ENCODE measurements at regions not wholly inside any gene's neighbourhood (a gene's known extent, or its start where the extent isn't known, plus 50 kb on each side); places are given as distances from the start of the nearest gene placed in this dataset.

DNA sequence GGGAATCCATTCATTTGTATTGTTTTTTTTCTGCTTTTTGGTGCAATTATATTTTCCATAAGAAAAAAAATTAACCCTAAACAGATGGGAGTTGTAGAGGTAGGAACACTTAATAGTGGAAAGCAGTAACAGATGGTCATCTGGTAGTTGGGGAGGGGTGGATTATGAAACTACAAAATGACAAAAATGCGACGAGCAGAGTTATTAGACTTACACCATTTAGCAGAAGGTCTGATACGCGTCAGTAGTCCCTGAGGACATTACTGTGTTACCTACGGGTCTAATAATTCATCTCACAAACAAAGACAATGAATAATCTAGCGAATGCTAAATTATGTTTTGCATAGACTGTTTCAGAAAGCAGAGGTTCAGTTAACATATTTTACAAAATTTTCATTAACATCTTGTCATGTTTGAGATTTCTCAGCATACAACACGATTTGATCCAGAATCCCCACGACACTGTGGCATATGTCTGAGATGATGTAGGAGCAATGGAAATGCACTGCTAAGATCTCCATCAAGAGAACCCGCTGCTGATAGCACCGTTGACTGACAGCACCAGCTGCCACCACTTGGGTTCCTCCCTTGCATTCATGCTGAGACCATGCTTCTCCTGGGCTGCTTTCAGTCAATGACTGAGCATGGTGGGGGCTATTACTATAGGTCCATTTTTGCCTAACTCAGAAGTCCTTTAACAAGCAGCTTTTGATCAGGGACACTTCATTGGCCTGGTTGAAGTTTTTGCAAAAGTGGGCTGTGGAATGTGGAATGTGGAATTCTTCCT, 182.2 kb upstream of the CPHXL start:
- no peak for DNase-seq
- ATAC-seq: no peak
- Histone ChIP-seq H3K4me1 (no peaks in the 10 kb centered on the region), H3K4me3 (no peak overlapping the region), H3K27me3 (no peaks in the 10 kb centered on the region), H3K27ac (no peak overlapping the region), H3K9me3 (no peaks in the 10 kb centered on the region), H3K36me3 (replicated peaks in 1 of 2; ENCODE audit: insufficient read depth in 1 of 2, low read depth in 2 of 2) (no peaks in the 10 kb centered on the region)
- TF ChIP-seq, protein P1, sequence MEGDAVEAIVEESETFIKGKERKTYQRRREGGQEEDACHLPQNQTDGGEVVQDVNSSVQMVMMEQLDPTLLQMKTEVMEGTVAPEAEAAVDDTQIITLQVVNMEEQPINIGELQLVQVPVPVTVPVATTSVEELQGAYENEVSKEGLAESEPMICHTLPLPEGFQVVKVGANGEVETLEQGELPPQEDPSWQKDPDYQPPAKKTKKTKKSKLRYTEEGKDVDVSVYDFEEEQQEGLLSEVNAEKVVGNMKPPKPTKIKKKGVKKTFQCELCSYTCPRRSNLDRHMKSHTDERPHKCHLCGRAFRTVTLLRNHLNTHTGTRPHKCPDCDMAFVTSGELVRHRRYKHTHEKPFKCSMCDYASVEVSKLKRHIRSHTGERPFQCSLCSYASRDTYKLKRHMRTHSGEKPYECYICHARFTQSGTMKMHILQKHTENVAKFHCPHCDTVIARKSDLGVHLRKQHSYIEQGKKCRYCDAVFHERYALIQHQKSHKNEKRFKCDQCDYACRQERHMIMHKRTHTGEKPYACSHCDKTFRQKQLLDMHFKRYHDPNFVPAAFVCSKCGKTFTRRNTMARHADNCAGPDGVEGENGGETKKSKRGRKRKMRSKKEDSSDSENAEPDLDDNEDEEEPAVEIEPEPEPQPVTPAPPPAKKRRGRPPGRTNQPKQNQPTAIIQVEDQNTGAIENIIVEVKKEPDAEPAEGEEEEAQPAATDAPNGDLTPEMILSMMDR (IDR thresholded peaks at IDR 0.05): no peak
- TF ChIP-seq POLR2A (IDR thresholded peaks at IDR 0.05): no peak
- intact Hi-C loops (cut with DNase I): no loop called here
- WGBS, 2 donors: 81 to 82% methylated on average over 9 to 10 of the region's 10 CpGs

DNA sequence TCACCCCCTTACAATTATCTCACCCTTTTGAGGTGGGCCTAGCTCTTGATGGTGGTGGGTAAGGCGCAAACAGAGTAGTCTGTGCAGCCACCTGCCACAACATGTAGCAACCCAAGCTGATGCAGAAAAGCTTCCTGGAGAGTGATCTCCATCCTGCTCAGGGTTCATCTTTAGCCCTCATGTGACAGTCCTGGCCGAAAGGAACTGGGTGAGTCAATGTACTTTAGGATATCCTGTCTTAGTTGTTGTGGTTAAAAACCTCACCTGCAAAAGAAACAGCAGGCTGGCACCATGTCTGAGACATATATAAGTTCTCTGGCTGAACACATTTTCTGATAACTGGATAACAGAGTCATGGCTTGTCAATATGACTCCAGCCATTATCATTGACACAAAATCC, 183.5 kb upstream of the CPHXL start:
- intact Hi-C loops (cut with DNase I): no loop called here
- WGBS, 2 donors: 76 to 83% methylated on average over 2 of the region's 2 CpGs
- Histone ChIP-seq H3K36me3 (replicated peaks in 1 of 2; ENCODE audit: insufficient read depth in 1 of 2, low read depth in 2 of 2) (no peaks in the 10 kb centered on the region), H3K9me3 (no peaks in the 10 kb centered on the region), H3K27ac (no peak overlapping the region), H3K4me3 (no peak overlapping the region), H3K4me1 (no peaks in the 10 kb centered on the region), H3K27me3 (no peaks in the 10 kb centered on the region)
- no peak for DNase-seq
- TF ChIP-seq POLR2A (IDR thresholded peaks at IDR 0.05): no peak
- TF ChIP-seq, protein P1 (IDR thresholded peaks at IDR 0.05): no peak
- no peak for ATAC-seq

DNA sequence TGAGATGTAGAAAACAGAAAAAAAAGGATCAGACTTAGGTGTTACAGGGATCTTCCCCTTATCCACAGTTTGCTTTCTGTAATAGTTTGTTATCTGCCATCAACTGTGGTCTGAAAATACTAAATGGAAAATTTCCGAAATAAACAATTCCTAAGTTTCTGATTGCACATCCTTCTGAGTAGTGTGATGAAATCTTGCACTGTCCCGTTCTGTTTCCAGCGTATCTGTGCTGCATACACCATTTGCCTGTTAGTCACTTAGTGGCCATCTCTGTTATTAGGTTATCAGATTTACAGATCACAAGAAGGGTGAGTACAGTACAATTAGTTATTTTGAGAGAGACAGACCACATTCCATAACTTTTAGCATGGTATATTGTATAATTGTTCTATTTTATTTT, 185.6 kb upstream of the CPHXL start:
- WGBS, 2 donors: 69 to 89% methylated on average over 3 of the region's 3 CpGs
- H3K9me3 ChIP-seq: no peaks in the 10 kb centered on the region

DNA sequence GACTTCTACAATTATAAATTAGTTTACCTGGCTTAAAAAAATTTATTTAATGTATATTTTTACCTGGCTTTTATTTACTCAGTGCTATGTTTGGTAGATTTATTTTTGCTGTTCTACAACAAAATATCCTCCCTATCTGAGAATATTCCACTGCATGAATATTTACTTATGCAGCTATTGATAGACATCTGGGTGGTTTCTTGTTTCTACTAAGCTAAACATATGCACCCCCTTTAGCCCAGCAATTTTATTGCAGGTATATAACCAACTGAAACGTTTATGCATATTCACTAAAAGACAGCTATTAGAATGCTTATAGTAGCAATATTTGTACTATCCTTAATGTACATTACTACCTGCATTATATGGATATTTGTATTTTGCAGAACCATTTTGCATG, 187.7 kb upstream of the CPHXL start:
- Histone ChIP-seq H3K9me3 (no peaks in the 10 kb centered on the region), H3K27me3 (no peaks in the 10 kb centered on the region), H3K27ac (no peak overlapping the region), H3K4me3 (no peak overlapping the region), H3K36me3 (replicated peaks in 1 of 2; ENCODE audit: insufficient read depth in 1 of 2, low read depth in 2 of 2) (no peaks in the 10 kb centered on the region), H3K4me1 (peaks cover 5% of the 10 kb centered on the region)
- WGBS, 2 donors: 23 to 39% methylated on average over 1 of the region's 1 CpG
- ATAC-seq (no peak), DNase-seq (no peak)
- TF ChIP-seq POLR2A (IDR thresholded peaks at IDR 0.05): no peak
- TF ChIP-seq, protein P1 (IDR thresholded peaks at IDR 0.05): no peak
- intact Hi-C loops (cut with DNase I): no loop called here

More for the DNA sequence above, 185.6 kb upstream of the CPHXL start:
- H3K36me3 ChIP-seq (replicated peaks in 1 of 2; ENCODE audit: insufficient read depth in 1 of 2, low read depth in 2 of 2): no peaks in the 10 kb centered on the region
- no peaks in the 10 kb centered on the region for H3K4me1 ChIP-seq
- intact Hi-C loops (cut with DNase I): no loop called here
- H3K27ac ChIP-seq: no peak overlapping the region
- H3K4me3 ChIP-seq: no peak overlapping the region
- H3K27me3 ChIP-seq: no peaks in the 10 kb centered on the region
- no peak for ATAC-seq
- TF ChIP-seq POLR2A (IDR thresholded peaks at IDR 0.05): no peak
- TF ChIP-seq, protein P1 (IDR thresholded peaks at IDR 0.05): no peak
- no peak for DNase-seq

DNA sequence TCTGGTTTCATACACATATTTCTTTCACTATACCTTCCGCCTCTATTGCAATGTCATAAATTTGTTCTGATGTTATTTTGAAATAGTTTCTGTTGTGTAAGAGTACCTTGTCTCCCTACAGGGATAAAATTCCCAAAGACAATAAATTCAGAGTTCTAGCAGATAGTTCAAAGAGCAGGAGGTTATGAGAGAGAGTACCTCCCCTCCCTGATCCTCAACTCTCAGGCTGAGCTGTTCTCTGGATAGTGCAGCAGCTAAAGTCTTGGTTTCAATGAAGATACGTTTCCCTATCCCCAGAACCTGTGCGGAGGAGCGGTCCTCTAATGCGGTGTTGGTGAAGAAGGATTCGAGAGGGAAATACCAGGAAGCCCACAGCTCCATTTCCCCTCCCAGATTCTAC, 190.2 kb upstream of the CPHXL start:
- H3K27me3 ChIP-seq: no peaks in the 10 kb centered on the region
- DNase-seq (no peak), ATAC-seq (no peak)
- WGBS, 2 donors: 96 to 98% methylated on average over 6 of the region's 6 CpGs
- no peaks in the 10 kb centered on the region for H3K36me3 ChIP-seq (replicated peaks in 1 of 2; ENCODE audit: insufficient read depth in 1 of 2, low read depth in 2 of 2)
- intact Hi-C loops (cut with DNase I): no loop called here
- no peak for TF ChIP-seq POLR2A (IDR thresholded peaks at IDR 0.05)
- TF ChIP-seq, protein P1 (IDR thresholded peaks at IDR 0.05): no peak
- no peak overlapping the region for H3K4me3 ChIP-seq
- H3K27ac ChIP-seq: no peak overlapping the region
- peaks cover 29% of the 10 kb centered on the region for H3K4me1 ChIP-seq
- H3K9me3 ChIP-seq: no peaks in the 10 kb centered on the region

Data from body of pancreas (tissue), 4 donors.